ENCODE measurements at regions not wholly inside any gene's neighbourhood (a gene's known extent, or its start where the extent isn't known, plus 50 kb on each side); places are given as distances from the start of the nearest gene placed in this dataset.

DNA sequence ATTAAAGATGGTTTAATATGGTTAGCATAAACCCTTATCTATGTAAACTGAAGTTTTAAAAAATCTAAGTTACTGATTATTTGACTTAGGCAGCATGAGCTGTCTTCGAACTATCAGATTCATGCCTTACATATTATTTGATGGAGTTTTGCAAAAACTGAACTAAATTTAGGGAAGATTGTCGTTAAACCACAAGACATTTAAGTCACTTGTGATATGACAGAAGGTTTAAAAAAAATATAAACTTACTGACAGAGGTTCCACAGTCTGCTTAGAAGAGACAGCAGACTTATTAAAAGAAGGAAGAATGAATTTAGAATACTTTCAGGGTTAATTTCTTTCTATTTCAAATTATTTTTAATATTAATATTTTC is 110.9 kb upstream of the FRY start:
- DNase-seq (ENCODE audit: extremely low spot score, unreplicated experiment), result no peak
- Mint-ChIP-seq H3K27me3 (ENCODE audit: unreplicated experiment) (peaks cover 32% of the 10 kb centered on the region), H3K4me3 (ENCODE audit: unreplicated experiment) (no peak overlapping the region), H3K9me3 (ENCODE audit: unreplicated experiment) (no peaks in the 10 kb centered on the region), H3K4me1 (ENCODE audit: unreplicated experiment) (no peaks in the 10 kb centered on the region), H3K36me3 (ENCODE audit: unreplicated experiment) (no peaks in the 10 kb centered on the region), H3K27ac (ENCODE audit: unreplicated experiment) (no peak overlapping the region)
- TF ChIP-seq, protein P1, sequence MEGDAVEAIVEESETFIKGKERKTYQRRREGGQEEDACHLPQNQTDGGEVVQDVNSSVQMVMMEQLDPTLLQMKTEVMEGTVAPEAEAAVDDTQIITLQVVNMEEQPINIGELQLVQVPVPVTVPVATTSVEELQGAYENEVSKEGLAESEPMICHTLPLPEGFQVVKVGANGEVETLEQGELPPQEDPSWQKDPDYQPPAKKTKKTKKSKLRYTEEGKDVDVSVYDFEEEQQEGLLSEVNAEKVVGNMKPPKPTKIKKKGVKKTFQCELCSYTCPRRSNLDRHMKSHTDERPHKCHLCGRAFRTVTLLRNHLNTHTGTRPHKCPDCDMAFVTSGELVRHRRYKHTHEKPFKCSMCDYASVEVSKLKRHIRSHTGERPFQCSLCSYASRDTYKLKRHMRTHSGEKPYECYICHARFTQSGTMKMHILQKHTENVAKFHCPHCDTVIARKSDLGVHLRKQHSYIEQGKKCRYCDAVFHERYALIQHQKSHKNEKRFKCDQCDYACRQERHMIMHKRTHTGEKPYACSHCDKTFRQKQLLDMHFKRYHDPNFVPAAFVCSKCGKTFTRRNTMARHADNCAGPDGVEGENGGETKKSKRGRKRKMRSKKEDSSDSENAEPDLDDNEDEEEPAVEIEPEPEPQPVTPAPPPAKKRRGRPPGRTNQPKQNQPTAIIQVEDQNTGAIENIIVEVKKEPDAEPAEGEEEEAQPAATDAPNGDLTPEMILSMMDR (IDR thresholded peaks at IDR 0.05), result no peak

DNA sequence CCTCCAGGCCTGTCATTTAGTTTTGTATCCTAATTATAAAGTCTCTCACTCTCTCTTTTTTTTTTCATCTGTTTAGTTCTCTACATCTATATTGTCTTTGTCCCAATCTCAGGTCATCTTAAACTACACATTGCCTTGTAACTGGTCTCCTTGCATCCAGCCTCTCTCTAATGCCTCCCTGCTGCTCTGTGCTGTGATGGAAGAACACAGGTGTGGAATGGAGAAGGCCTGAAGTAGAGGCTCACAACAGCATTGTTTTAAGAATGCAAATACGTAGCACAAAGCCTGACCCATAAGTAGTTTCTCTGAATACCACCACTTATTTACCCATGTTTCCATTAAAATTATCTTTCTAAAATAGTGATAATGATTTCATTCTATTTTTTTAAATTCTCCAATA is 108.8 kb upstream of the FRY start:
- Mint-ChIP-seq H3K27me3 (ENCODE audit: unreplicated experiment) (peaks cover 34% of the 10 kb centered on the region), H3K9me3 (ENCODE audit: unreplicated experiment) (no peaks in the 10 kb centered on the region)

DNA sequence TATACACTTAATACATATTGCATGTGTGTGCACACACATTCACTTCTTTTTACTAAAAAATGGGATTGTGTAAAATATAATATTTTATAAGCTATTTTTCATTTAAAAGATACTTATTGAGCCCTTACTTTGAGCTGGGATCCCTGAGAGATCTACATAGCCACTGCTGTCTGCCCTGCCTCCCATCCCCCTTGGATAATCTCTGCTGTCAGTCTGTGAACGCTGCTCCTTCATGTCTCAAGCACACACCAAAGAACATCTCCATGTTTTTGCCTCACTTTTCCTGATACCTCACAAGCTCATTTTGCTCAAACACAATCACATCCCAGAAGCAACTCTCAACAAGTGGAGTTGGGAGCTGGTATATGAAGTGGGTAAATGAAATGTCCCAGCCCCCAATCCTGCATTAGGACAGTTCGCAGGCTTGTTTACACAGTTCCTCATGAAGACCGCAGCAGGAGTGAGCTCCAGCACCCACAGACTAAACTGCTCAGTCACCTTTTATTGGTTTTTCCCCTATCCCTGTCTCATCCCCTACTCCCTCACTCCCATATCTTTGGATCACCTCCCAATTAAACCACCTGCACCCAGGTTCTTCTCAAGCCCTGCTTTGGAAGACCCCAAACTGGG is 108.3 kb upstream of the FRY start:
- no peaks in the 10 kb centered on the region for H3K9me3 Mint-ChIP-seq (ENCODE audit: unreplicated experiment)
- TF ChIP-seq, protein P1 (IDR thresholded peaks at IDR 0.05), result no peak
- H3K4me3 Mint-ChIP-seq (ENCODE audit: unreplicated experiment), result no peak overlapping the region
- no peaks in the 10 kb centered on the region for H3K4me1 Mint-ChIP-seq (ENCODE audit: unreplicated experiment)
- H3K27me3 Mint-ChIP-seq (ENCODE audit: unreplicated experiment), result peaks cover 35% of the 10 kb centered on the region
- H3K36me3 Mint-ChIP-seq (ENCODE audit: unreplicated experiment), result no peaks in the 10 kb centered on the region
- no peak for DNase-seq (ENCODE audit: extremely low spot score, unreplicated experiment)
- H3K27ac Mint-ChIP-seq (ENCODE audit: unreplicated experiment), result no peak overlapping the region

More for the DNA sequence above, 108.8 kb upstream of the FRY start:
- no peak overlapping the region for H3K4me3 Mint-ChIP-seq (ENCODE audit: unreplicated experiment)
- DNase-seq (ENCODE audit: extremely low spot score, unreplicated experiment), result no peak
- H3K36me3 Mint-ChIP-seq (ENCODE audit: unreplicated experiment), result no peaks in the 10 kb centered on the region
- H3K4me1 Mint-ChIP-seq (ENCODE audit: unreplicated experiment), result no peaks in the 10 kb centered on the region
- no peak overlapping the region for H3K27ac Mint-ChIP-seq (ENCODE audit: unreplicated experiment)
- TF ChIP-seq, protein P1 (IDR thresholded peaks at IDR 0.05), result no peak

DNA sequence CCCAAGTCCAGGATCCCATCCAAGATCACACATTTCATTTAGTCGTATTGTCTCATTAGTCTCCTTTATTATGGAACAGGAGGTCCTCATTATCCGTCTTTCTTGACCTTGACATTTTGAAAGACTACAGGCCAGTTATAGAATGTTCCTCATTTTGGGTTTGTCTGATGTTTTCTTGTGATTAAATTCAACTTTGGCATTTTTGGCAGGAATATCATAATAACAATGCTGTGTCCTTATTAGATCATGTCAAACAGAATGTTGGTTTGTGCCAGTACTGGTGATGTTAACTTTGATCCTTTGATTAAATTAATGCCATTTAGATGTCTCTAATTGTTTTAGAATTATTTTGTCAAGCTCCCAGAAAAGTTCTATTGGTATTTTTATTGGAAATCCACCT is 106.5 kb upstream of the FRY start:
- no peaks in the 10 kb centered on the region for H3K9me3 Mint-ChIP-seq (ENCODE audit: unreplicated experiment)

DNA sequence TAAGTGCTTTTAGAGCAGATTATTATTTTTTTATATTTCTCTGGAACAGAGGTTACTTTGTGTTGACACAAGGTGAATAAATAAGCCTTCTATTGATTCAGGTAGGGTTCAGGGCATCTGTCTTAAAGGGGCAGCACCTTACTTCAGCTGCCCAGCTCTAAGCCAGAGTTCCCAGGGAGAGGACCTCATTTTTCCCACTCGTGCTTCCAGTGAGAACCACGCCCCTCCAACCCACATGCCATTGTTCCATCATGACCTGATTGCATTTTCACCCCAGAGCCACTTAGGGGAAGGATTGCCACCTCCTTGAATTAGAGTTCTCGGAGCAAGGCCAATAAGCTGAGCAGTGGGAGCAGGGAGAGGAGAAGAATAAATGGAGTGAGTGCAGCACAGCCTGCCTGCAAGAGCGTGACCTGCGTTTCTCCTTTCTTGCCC is 104.3 kb upstream of the FRY start:
- DNase-seq (ENCODE audit: extremely low spot score, unreplicated experiment), result no peak
- no peak overlapping the region for H3K27ac Mint-ChIP-seq (ENCODE audit: unreplicated experiment)
- H3K36me3 Mint-ChIP-seq (ENCODE audit: unreplicated experiment), result no peaks in the 10 kb centered on the region
- TF ChIP-seq, protein P1 (IDR thresholded peaks at IDR 0.05), result no peak
- no peak overlapping the region for H3K4me3 Mint-ChIP-seq (ENCODE audit: unreplicated experiment)
- no peaks in the 10 kb centered on the region for H3K9me3 Mint-ChIP-seq (ENCODE audit: unreplicated experiment)
- peaks cover 26% of the 10 kb centered on the region for H3K27me3 Mint-ChIP-seq (ENCODE audit: unreplicated experiment)
- no peaks in the 10 kb centered on the region for H3K4me1 Mint-ChIP-seq (ENCODE audit: unreplicated experiment)

More for the DNA sequence above, 106.5 kb upstream of the FRY start:
- no peak overlapping the region for H3K4me3 Mint-ChIP-seq (ENCODE audit: unreplicated experiment)
- H3K27me3 Mint-ChIP-seq (ENCODE audit: unreplicated experiment), result peaks cover 26% of the 10 kb centered on the region
- H3K27ac Mint-ChIP-seq (ENCODE audit: unreplicated experiment), result no peak overlapping the region
- TF ChIP-seq, protein P1 (IDR thresholded peaks at IDR 0.05), result no peak
- no peaks in the 10 kb centered on the region for H3K4me1 Mint-ChIP-seq (ENCODE audit: unreplicated experiment)
- no peaks in the 10 kb centered on the region for H3K36me3 Mint-ChIP-seq (ENCODE audit: unreplicated experiment)
- no peak for DNase-seq (ENCODE audit: extremely low spot score, unreplicated experiment)

All from osteocyte (in vitro differentiated cells).